ENCODE measurements at regions not wholly inside any gene's neighbourhood (a gene's known extent, or its start where the extent isn't known, plus 50 kb on each side); places are given as distances from the start of the nearest gene placed in this dataset.

GRCh38 chr13:107130566-107130965 is 562.6 kb upstream of the ARGLU1 start:
- no peak for TF ChIP-seq CTCF (IDR thresholded peaks at IDR 0.05)
- no peak for TF ChIP-seq POLR2A (IDR thresholded peaks at IDR 0.05)
